H1 (cell line): ENCODE measurements at regions not wholly inside any gene's neighbourhood (a gene's known extent, or its start where the extent isn't known, plus 50 kb on each side); places are given as distances from the start of the nearest gene placed in this dataset.

Source experiments
- CTCF ChIA-PET: fragments of 300-600 bp; sonication (Branson Sonifier 250); formaldehyde crosslinking; loops from one replicate; lab custom pipeline; 2021; ENCODE audit not compliant: partially characterized antibody; lab: Charles Lee
- POLR2A ChIA-PET: fragments of 300-600 bp; sonication (Branson Sonifier 250); formaldehyde crosslinking; loops from one replicate; lab custom pipeline; 2021; ENCODE audit warnings: inconsistent platforms; ENCODE audit not compliant: partially characterized antibody; lab: Charles Lee
- DNase-seq, 2 experiments: peaks; one replicate each; pipeline versions ENCODE4 v3.0.0 to v3.0.0-alpha.2; 2010 to 2022; ENCODE audit warnings: low spot score in 2 of 2, low read depth in 1 of 2, mixed read lengths in 1 of 2
- FAIRE-seq: peaks from 2 replicates; lab custom pipeline; 2011; peaks lifted over from hg19 to GRCh38; lab: Jason Lieb, UNC
- H2AFZ ChIP-seq: 2 replicates; pipeline ENCODE4 v1.8.1; 2012; ENCODE audit warnings: low read length, inconsistent platforms
- H2AK5ac ChIP-seq: 2 replicates; pipeline ENCODE4 v1.6.1; 2013; ENCODE audit warnings: low read depth, low read length
- H2BK120ac ChIP-seq: replicated peaks from 2 replicates; pipeline ENCODE3; 2013; ENCODE audit warnings: low read depth, low read length, inconsistent platforms
- H2BK12ac ChIP-seq: 2 replicates; pipeline ENCODE4 v1.6.1; 2013; ENCODE audit warnings: low read depth, low read length
- H2BK15ac ChIP-seq: 2 replicates; pipeline ENCODE4 v1.6.1; 2013; ENCODE audit warnings: low read length
- H2BK20ac ChIP-seq: 2 replicates; pipeline ENCODE4 v1.6.1; 2013; ENCODE audit warnings: low read length
- H2BK5ac ChIP-seq: 2 replicates; pipeline ENCODE4 v1.6.1; 2013; ENCODE audit warnings: low read depth, low read length
- H3K14ac ChIP-seq: 2 replicates; pipeline ENCODE4 v1.6.1; 2013; ENCODE audit warnings: inconsistent platforms; ENCODE audit not compliant: insufficient read length
- H3K18ac ChIP-seq: 2 replicates; pipeline ENCODE4 v1.6.1; 2013; ENCODE audit warnings: low read length; ENCODE audit errors: extremely low read depth
- H3K23ac ChIP-seq: 2 replicates; pipeline ENCODE4 v1.6.1; 2013; ENCODE audit warnings: inconsistent platforms; ENCODE audit not compliant: insufficient read length
- H3K23me2 ChIP-seq: 2 replicates; pipeline ENCODE4 v1.6.1; 2013; ENCODE audit warnings: low read depth, low read length
- H3K27ac ChIP-seq: 2 replicates; pipeline ENCODE4 v1.6.1; 2011; ENCODE audit warnings: low read depth, low read length, inconsistent platforms
- H3K27me3 ChIP-seq, 4 experiments: replicated peaks in 1 of 4; 1 replicate in 1 of 4; 2 replicates in 3 of 4; pipeline versions ENCODE4 v1.6.1 to v1.8.1; 2011 to 2013; ENCODE audit warnings: low read length in 3 of 4, mild to moderate bottlenecking in 3 of 4, inconsistent platforms in 2 of 4, mixed read lengths in 2 of 4, moderate library complexity in 1 of 4; ENCODE audit not compliant: control insufficient read depth in 3 of 4, insufficient read depth in 3 of 4; ENCODE audit errors: extremely low read depth in 1 of 4
- H3K36me3 ChIP-seq, 4 experiments: 2 replicates each; pipeline versions ENCODE4 v1.6.1 to v1.8.1; 2011 to 2013; ENCODE audit warnings: mild to moderate bottlenecking in 4 of 4, low read length in 3 of 4, moderate library complexity in 2 of 4, control low read depth in 1 of 4, inconsistent platforms in 1 of 4; ENCODE audit not compliant: insufficient read depth in 4 of 4, control insufficient read depth in 2 of 4
- H3K4ac ChIP-seq: replicated peaks from 2 replicates; pipeline ENCODE3; 2013; ENCODE audit warnings: low read length, low read depth, mixed read lengths, inconsistent platforms; ENCODE audit not compliant: insufficient read length
- H3K4me1 ChIP-seq, 4 experiments: replicated peaks in 1 of 4; 1 replicate in 1 of 4; 2 replicates in 3 of 4; pipeline versions ENCODE4 v1.6.1 to v1.8.1; 2011 to 2013; ENCODE audit warnings: low read length in 3 of 4, inconsistent platforms in 2 of 4, mixed read lengths in 1 of 4; ENCODE audit not compliant: insufficient read depth in 4 of 4, control insufficient read depth in 3 of 4
- H3K4me2 ChIP-seq, 2 experiments: 2 replicates each; pipeline versions ENCODE4 v1.6.1 to v1.8.1; 2011 to 2013; ENCODE audit warnings: low read depth in 2 of 2, low read length in 2 of 2, control low read depth in 1 of 2, inconsistent platforms in 1 of 2, mild to moderate bottlenecking in 1 of 2; ENCODE audit not compliant: insufficient read depth in 1 of 2
- H3K4me3 ChIP-seq, 4 experiments: fragments of 200-600, 300-600 bp in 1 of 4; sonication (generic), shearing (Covaris generic), sonication (Bioruptor Twin) in 1 of 4; 2 replicates each; pipeline versions ENCODE4 v1.5.1 to v1.8.1; 2011 to 2016; ENCODE audit warnings: low read length in 4 of 4, low read depth in 3 of 4, control low read depth in 2 of 4, inconsistent platforms in 2 of 4, mild to moderate bottlenecking in 2 of 4, mixed read lengths in 1 of 4, moderate library complexity in 1 of 4; ENCODE audit not compliant: insufficient read depth in 2 of 4; ENCODE audit errors: extremely low read depth in 1 of 4
- H3K56ac ChIP-seq: replicated peaks from 2 replicates; pipeline ENCODE3; 2013; ENCODE audit warnings: low read depth, mild to moderate bottlenecking, mixed read lengths, low read length, inconsistent platforms; ENCODE audit not compliant: insufficient read length
- H3K79me1 ChIP-seq: 2 replicates; pipeline ENCODE4 v1.6.1; 2013; ENCODE audit warnings: low read depth, low read length, control low read depth
- H3K79me2 ChIP-seq, 2 experiments: 2 replicates each; pipeline versions ENCODE4 v1.6.1 to v1.8.1; 2012 to 2013; ENCODE audit warnings: low read length in 2 of 2, mild to moderate bottlenecking in 2 of 2, inconsistent platforms in 1 of 2; ENCODE audit not compliant: insufficient read depth in 2 of 2, control insufficient read depth in 1 of 2
- H3K9ac ChIP-seq, 4 experiments: replicated peaks in 1 of 4; 1 replicate in 1 of 4; 2 replicates in 3 of 4; pipeline versions ENCODE4 v1.6.1 to v1.8.1; 2011 to 2013; ENCODE audit warnings: low read depth in 3 of 4, low read length in 3 of 4, control low read depth in 2 of 4, mild to moderate bottlenecking in 2 of 4, moderate library complexity in 2 of 4, inconsistent platforms in 1 of 4; ENCODE audit errors: extremely low read depth in 1 of 4
- H3K9me3 ChIP-seq, 2 experiments: 2 replicates each; pipeline versions ENCODE4 v1.6.1 to v1.8.1; 2012 to 2013; ENCODE audit warnings: mild to moderate bottlenecking in 2 of 2, moderate library complexity in 2 of 2, control low read depth in 1 of 2, inconsistent platforms in 1 of 2, low read depth in 1 of 2, low read length in 1 of 2, mixed read lengths in 1 of 2; ENCODE audit not compliant: insufficient read depth in 2 of 2
- H4K20me1 ChIP-seq, 2 experiments: replicated peaks in 1 of 2; 2 replicates each; pipeline versions ENCODE3 to v1.8.1; 2011 to 2013; ENCODE audit warnings: inconsistent platforms in 2 of 2, low read length in 2 of 2, mild to moderate bottlenecking in 1 of 2; ENCODE audit not compliant: insufficient read depth in 2 of 2, control insufficient read depth in 1 of 2
- H4K5ac ChIP-seq: 2 replicates; pipeline ENCODE4 v1.6.1; 2013; ENCODE audit warnings: low read length, low read depth, mixed read lengths, inconsistent platforms; ENCODE audit not compliant: insufficient read length
- H4K8ac ChIP-seq: 2 replicates; pipeline ENCODE4 v1.8.0; 2013; ENCODE audit warnings: mild to moderate bottlenecking, moderate library complexity, low read length, inconsistent platforms; ENCODE audit not compliant: insufficient read depth; ENCODE audit errors: extremely low read depth
- H4K91ac ChIP-seq: replicated peaks from 2 replicates; pipeline ENCODE3; 2013; ENCODE audit warnings: low read length, mixed read lengths, inconsistent platforms; ENCODE audit not compliant: insufficient read length
- EP300 ChIP-seq, 2 experiments: IDR thresholded peaks; 1 replicate in 1 of 2; 2 replicates in 1 of 2; pipeline ENCODE4 v1.6.1; 2011 to 2012; ENCODE audit warnings: low read depth in 2 of 2, low read length in 2 of 2, mild to moderate bottlenecking in 2 of 2, borderline replicate concordance in 1 of 2, inconsistent platforms in 1 of 2, moderate library complexity in 1 of 2
- JUND ChIP-seq: IDR thresholded peaks from 2 replicates; pipeline ENCODE4 v1.6.1; 2011; ENCODE audit warnings: mild to moderate bottlenecking, improper control_type of control experiment, low read length
- SRF ChIP-seq: IDR thresholded peaks from 2 replicates; pipeline ENCODE4 v1.6.1; 2011; ENCODE audit warnings: mild to moderate bottlenecking, low read depth, low read length, moderate library complexity
- TAF1 ChIP-seq: IDR thresholded peaks from 2 replicates; pipeline ENCODE4 v1.6.1; 2011; ENCODE audit warnings: mild to moderate bottlenecking, low read depth, low read length
- WGBS, 2 experiments: shearing (Covaris generic) in 1 of 2; methylation state at CpG; one replicate each; pipeline versions ENCODE4 v1.1.6 to v1.1.7; 2013 to 2015; ENCODE audit warnings: low lambda C conversion rate in 2 of 2, mixed read lengths in 2 of 2, inconsistent platforms in 1 of 2, low coverage in 1 of 2, missing lambda C conversion rate in 1 of 2; ENCODE audit not compliant: insufficient replicate concordance in 2 of 2, insufficient coverage in 1 of 2, insufficient read length in 1 of 2; ENCODE audit errors: extremely low coverage in 1 of 2, missing lambda C conversion rate in 1 of 2; 5-methylcytosine and 5-hydroxymethylcytosine counted together

DNA sequence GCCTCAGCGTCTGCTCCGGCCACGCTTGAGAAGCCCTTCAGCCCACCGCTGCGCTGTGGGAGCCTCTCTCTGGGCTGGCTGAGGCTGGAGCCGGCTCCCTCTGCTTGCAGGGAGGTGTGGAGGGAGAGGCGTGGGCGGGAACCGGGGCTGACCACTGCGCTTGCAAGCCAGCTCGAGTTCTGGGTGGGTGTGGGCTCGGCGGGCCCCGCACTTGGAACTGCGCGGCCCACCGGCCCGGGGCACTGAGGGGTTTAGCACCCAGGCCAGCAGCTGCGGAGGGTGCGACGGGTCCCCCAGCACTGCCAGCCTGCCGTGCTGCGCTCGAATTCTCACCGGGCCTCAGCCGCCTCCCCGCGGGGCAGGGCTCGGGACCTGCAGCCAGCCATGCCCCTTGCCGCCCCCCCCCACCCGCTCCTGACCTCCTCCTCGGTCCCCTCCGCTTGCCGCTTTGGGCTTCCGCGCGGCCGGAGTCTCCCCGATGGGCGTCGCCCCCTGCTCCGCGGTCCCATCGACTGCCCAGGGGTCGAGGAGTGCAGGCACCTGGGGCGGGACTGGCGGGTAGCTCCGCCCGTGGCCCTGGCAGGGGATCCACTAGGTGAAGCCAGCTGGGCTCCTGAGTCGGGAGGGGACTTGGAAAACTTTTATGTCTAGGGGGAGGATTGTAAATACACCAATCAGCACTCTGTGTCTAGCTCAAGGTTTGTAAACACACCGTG, 106.7 kb downstream of the RAP2B start:
- FAIRE-seq (no peak), DNase-seq (no peak)
- H3K23me2 ChIP-seq, result no peaks in the 10 kb centered on the region
- WGBS, 2 experiments, result 95% methylated on average over 38 of the region's 51 CpGs; no CpG with 5 or more reads in 1 of the 2 experiments
- H2BK5ac ChIP-seq, result no peak overlapping the region
- no peak overlapping the region for H4K5ac ChIP-seq
- H4K91ac ChIP-seq, result no peak overlapping the region
- H3K18ac ChIP-seq, result no peak overlapping the region
- H4K8ac ChIP-seq, result no peak overlapping the region
- no peak overlapping the region for H3K4me2 ChIP-seq
- no peak overlapping the region for H2BK120ac ChIP-seq
- no peak overlapping the region for H2AFZ ChIP-seq
- H3K56ac ChIP-seq, result no peak overlapping the region
- no peak overlapping the region for H3K27ac ChIP-seq
- no peaks in the 10 kb centered on the region for H3K27me3 ChIP-seq
- H2BK15ac ChIP-seq, result no peak overlapping the region
- no peak overlapping the region for H3K4me3 ChIP-seq
- H3K14ac ChIP-seq, result no peak overlapping the region
- no peaks in the 10 kb centered on the region for H4K20me1 ChIP-seq
- no peak overlapping the region for H3K4ac ChIP-seq
- no peak overlapping the region for H2BK20ac ChIP-seq
- peaks cover 0 to 4% (median 0%) of the 10 kb centered on the region in 4 experiments; a peak in 1 of 8 replicates for H3K36me3 ChIP-seq
- no peaks in the 10 kb centered on the region for H3K79me1 ChIP-seq
- H2BK12ac ChIP-seq, result no peak overlapping the region
- ChIA-PET POLR2A (no interaction called here), CTCF (interaction anchor here (0.8 kb wide), 1 partner anchor 11 kb away, joined by 3 read pairs; no protein-coding TSS in a partner anchor)
- H3K4me1 ChIP-seq, result no peaks in the 10 kb centered on the region
- no peak overlapping the region for H3K9ac ChIP-seq
- TF ChIP-seq EP300 (IDR thresholded peaks at IDR 0.05; ENCODE audit: borderline replicate concordance in 1 of 2, low read depth in 2 of 2, low read length in 2 of 2), result no peak
- TF ChIP-seq TAF1, result no peak
- no peak for TF ChIP-seq JUND
- TF ChIP-seq SRF, result no peak
- H2AK5ac ChIP-seq, result no peak overlapping the region
- no peaks in the 10 kb centered on the region for H3K79me2 ChIP-seq
- no peak overlapping the region for H3K23ac ChIP-seq
- peaks cover 2 to 10% of the 10 kb centered on the region in 2 experiments; a peak in 3 of 4 replicates for H3K9me3 ChIP-seq
